Neural progenitor cell (in vitro differentiated cells): ENCODE measurements at regions not wholly inside any gene's neighbourhood (a gene's known extent, or its start where the extent isn't known, plus 50 kb on each side); places are given as distances from the start of the nearest gene placed in this dataset.

Experiments
- DNase-seq: peaks from one replicate; pipeline ENCODE4 v3.0.0-alpha.2; 2016; ENCODE audit warnings: low spot score
- H2AFZ ChIP-seq: fragments of 200-600 bp; sonication (generic); replicated peaks from 2 replicates; pipeline ENCODE4 v1.6.1; 2016; ENCODE audit warnings: antibody characterized with exemption
- H3F3A ChIP-seq: fragments of 200-600 bp; sonication (generic); 2 replicates; pipeline ENCODE4 v1.6.1; 2016; ENCODE audit warnings: antibody characterized with exemption, low read depth
- H3K27ac ChIP-seq: fragments of 200-600 bp; sonication (generic); 2 replicates; pipeline ENCODE4 v1.5.1; 2016; ENCODE audit warnings: mild to moderate bottlenecking
- H3K27me3 ChIP-seq: fragments of 200-600 bp; sonication (generic); 2 replicates; pipeline ENCODE4 v1.6.1; 2016; ENCODE audit warnings: mild to moderate bottlenecking, moderate library complexity
- H3K36me3 ChIP-seq: fragments of 200-600 bp; sonication (generic); 2 replicates; pipeline ENCODE4 v1.5.1; 2016
- H3K4me1 ChIP-seq: fragments of 200-600 bp; sonication (generic); 2 replicates; pipeline ENCODE4 v1.6.1; 2016; ENCODE audit warnings: mixed run types
- H3K4me2 ChIP-seq: fragments of 200-600 bp; sonication (generic); 2 replicates; pipeline ENCODE4 v1.6.1; 2016
- H3K4me3 ChIP-seq: fragments of 200-600 bp; sonication (generic); 2 replicates; pipeline ENCODE4 v1.5.1; 2016
- H3K79me2 ChIP-seq: fragments of 200-600 bp; sonication (generic); 2 replicates; pipeline ENCODE4 v1.6.1; 2016; ENCODE audit warnings: low read depth
- H3K9ac ChIP-seq: fragments of 200-600 bp; sonication (generic); 2 replicates; pipeline ENCODE4 v1.6.1; 2016
- H3K9me3 ChIP-seq: fragments of 200-600 bp; sonication (generic); 2 replicates; pipeline ENCODE4 v1.5.1; 2016; ENCODE audit warnings: low read depth
- H4K20me1 ChIP-seq: fragments of 200-600 bp; sonication (generic); 2 replicates; pipeline ENCODE4 v1.6.1; 2016; ENCODE audit warnings: low read depth
- H3K27ac Mint-ChIP-seq: 3 replicates; pipeline ENCODE4 v1.8.0; 2021; ENCODE audit warnings: mixed read lengths
- H3K27me3 Mint-ChIP-seq: 2 replicates; pipeline ENCODE4 v1.8.0; 2022; ENCODE audit warnings: low read depth, mild to moderate bottlenecking, inconsistent platforms, moderate library complexity, mixed read lengths; ENCODE audit not compliant: insufficient read depth
- H3K36me3 Mint-ChIP-seq: 3 replicates; pipeline ENCODE4 v1.8.0; 2021; ENCODE audit warnings: mixed read lengths
- H3K4me1 Mint-ChIP-seq: 3 replicates; pipeline ENCODE4 v1.8.0; 2021; ENCODE audit warnings: mixed read lengths
- H3K4me3 Mint-ChIP-seq: 3 replicates; pipeline ENCODE4 v1.8.0; 2021; ENCODE audit warnings: mild to moderate bottlenecking, moderate library complexity, mixed read lengths
- H3K9me3 Mint-ChIP-seq: 3 replicates; pipeline ENCODE4 v1.8.0; 2020; ENCODE audit warnings: mixed read lengths
- EZH2 ChIP-seq: fragments of 200-600 bp; sonication (generic); IDR thresholded peaks from 2 replicates; pipeline ENCODE4 v1.6.1; 2017; ENCODE audit warnings: antibody characterized with exemption, mild to moderate bottlenecking, moderate library complexity
- EZH2phosphoT487 ChIP-seq: fragments of 200-600 bp; sonication (generic); IDR thresholded peaks from 2 replicates; pipeline ENCODE4 v1.6.1; 2017; ENCODE audit warnings: antibody characterized with exemption
- TF ChIP-seq, protein P1 (sequence below): fragments of 200-600 bp; sonication (generic); IDR thresholded peaks from 2 replicates; pipeline ENCODE4 v1.5.1; 2017; ENCODE audit warnings: antibody characterized with exemption, mild to moderate bottlenecking

- no peak overlapping the region for H3K27ac Mint-ChIP-seq
These were observed 93.4 kb downstream of the TENT4A start for GRCh38 chr5:6806668-6807067.

GRCh38 chr5:6808462-6808861 is 95.2 kb downstream of the TENT4A start:
- H3K9ac ChIP-seq = no peak overlapping the region
- no peaks in the 10 kb centered on the region for H3K27me3 ChIP-seq
- H3K4me3 ChIP-seq = no peak overlapping the region
- no peaks in the 10 kb centered on the region for H3K79me2 ChIP-seq
- no peaks in the 10 kb centered on the region for H3K9me3 ChIP-seq
- Mint-ChIP-seq H3K36me3 (no peaks in the 10 kb centered on the region), H3K4me1 (no peaks in the 10 kb centered on the region), H3K27ac (no peak overlapping the region), H3K9me3 (peaks cover 7% of the 10 kb centered on the region), H3K27me3 (peaks cover 5% of the 10 kb centered on the region), H3K4me3 (no peak overlapping the region)
- no peak for DNase-seq
- no peaks in the 10 kb centered on the region for H4K20me1 ChIP-seq
- no peaks in the 10 kb centered on the region for H3F3A ChIP-seq
- no peak overlapping the region for H3K27ac ChIP-seq
- no peak overlapping the region for H2AFZ ChIP-seq
- no peaks in the 10 kb centered on the region for H3K4me1 ChIP-seq
- no peak overlapping the region for H3K4me2 ChIP-seq
- TF ChIP-seq EZH2phosphoT487 (no peak), EZH2 (no peak)
- TF ChIP-seq, protein P1, sequence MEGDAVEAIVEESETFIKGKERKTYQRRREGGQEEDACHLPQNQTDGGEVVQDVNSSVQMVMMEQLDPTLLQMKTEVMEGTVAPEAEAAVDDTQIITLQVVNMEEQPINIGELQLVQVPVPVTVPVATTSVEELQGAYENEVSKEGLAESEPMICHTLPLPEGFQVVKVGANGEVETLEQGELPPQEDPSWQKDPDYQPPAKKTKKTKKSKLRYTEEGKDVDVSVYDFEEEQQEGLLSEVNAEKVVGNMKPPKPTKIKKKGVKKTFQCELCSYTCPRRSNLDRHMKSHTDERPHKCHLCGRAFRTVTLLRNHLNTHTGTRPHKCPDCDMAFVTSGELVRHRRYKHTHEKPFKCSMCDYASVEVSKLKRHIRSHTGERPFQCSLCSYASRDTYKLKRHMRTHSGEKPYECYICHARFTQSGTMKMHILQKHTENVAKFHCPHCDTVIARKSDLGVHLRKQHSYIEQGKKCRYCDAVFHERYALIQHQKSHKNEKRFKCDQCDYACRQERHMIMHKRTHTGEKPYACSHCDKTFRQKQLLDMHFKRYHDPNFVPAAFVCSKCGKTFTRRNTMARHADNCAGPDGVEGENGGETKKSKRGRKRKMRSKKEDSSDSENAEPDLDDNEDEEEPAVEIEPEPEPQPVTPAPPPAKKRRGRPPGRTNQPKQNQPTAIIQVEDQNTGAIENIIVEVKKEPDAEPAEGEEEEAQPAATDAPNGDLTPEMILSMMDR = no peak
- H3K36me3 ChIP-seq = no peaks in the 10 kb centered on the region

More at GRCh38 chr5:6806668-6807067, 93.4 kb downstream of the TENT4A start:
- H3K4me3 ChIP-seq = no peak overlapping the region
- Mint-ChIP-seq H3K9me3 (peaks cover 7% of the 10 kb centered on the region), H3K36me3 (no peaks in the 10 kb centered on the region), H3K4me1 (no peaks in the 10 kb centered on the region), H3K27me3 (peaks cover 5% of the 10 kb centered on the region), H3K4me3 (no peak overlapping the region)
- H4K20me1 ChIP-seq = no peaks in the 10 kb centered on the region
- no peaks in the 10 kb centered on the region for H3K9me3 ChIP-seq
- DNase-seq = no peak
- no peak overlapping the region for H2AFZ ChIP-seq
- no peaks in the 10 kb centered on the region for H3K36me3 ChIP-seq
- no peak overlapping the region for H3K9ac ChIP-seq
- no peaks in the 10 kb centered on the region for H3K79me2 ChIP-seq
- TF ChIP-seq, protein P1 = no peak
- no peak for TF ChIP-seq EZH2
- TF ChIP-seq EZH2phosphoT487 = no peak
- no peaks in the 10 kb centered on the region for H3K4me1 ChIP-seq
- H3K27ac ChIP-seq = no peak overlapping the region
- H3F3A ChIP-seq = no peaks in the 10 kb centered on the region
- no peak overlapping the region for H3K4me2 ChIP-seq
- no peaks in the 10 kb centered on the region for H3K27me3 ChIP-seq

DNA sequence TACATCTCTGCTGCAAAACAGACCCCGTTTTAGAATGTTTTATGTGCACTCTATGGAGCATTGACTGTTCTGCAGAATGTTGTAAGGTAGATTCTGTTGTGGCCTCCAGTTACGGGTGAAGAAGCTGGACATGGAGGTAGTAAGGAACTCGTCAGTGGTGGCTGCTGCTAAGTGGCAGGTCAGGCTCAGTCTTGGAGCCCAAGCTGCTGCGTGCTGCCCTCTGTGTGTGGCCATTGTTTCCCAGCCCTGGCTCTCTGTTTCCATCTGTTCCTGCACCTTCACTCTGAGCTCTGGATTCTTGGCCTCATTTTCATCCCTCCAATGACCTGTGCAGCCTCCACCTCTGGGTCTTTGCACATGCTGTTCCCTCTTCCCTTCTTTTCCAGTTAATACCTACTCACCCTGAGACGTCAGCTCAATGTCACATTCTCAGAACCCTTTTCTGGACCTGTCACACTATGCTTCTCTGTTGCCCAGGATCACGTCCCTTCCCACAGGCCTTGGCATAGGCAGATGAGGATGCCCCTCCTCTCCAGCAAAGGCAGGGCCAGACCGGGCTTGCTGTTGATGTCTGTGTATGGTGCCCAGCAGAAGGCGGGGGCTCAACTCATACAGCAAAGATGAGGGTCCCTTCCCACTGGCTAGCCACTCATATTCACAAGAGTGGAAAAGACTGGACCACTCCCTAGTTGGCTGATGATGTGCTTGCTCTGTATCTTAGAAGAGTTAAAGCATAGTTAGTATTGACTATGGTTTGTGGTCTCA is 97.6 kb downstream of the TENT4A start:
- no peak for TF ChIP-seq EZH2
- TF ChIP-seq, protein P1 = no peak
- no peak for TF ChIP-seq EZH2phosphoT487
- Mint-ChIP-seq H3K36me3 (no peaks in the 10 kb centered on the region), H3K4me1 (no peaks in the 10 kb centered on the region), H3K27me3 (peaks cover 5% of the 10 kb centered on the region), H3K4me3 (no peak overlapping the region), H3K9me3 (peaks cover 6% of the 10 kb centered on the region), H3K27ac (no peak overlapping the region)
- no peaks in the 10 kb centered on the region for H3F3A ChIP-seq
- no peak overlapping the region for H3K9ac ChIP-seq
- H3K4me3 ChIP-seq = no peak overlapping the region
- no peaks in the 10 kb centered on the region for H3K79me2 ChIP-seq
- no peak overlapping the region for H2AFZ ChIP-seq
- H3K4me1 ChIP-seq = no peaks in the 10 kb centered on the region
- no peak for DNase-seq
- no peaks in the 10 kb centered on the region for H3K27me3 ChIP-seq
- H3K27ac ChIP-seq = no peak overlapping the region
- no peaks in the 10 kb centered on the region for H4K20me1 ChIP-seq
- no peaks in the 10 kb centered on the region for H3K36me3 ChIP-seq
- no peak overlapping the region for H3K4me2 ChIP-seq
- H3K9me3 ChIP-seq = no peaks in the 10 kb centered on the region
